HEK293T (cell line): ENCODE measurements at regions not wholly inside any gene's neighbourhood (a gene's known extent, or its start where the extent isn't known, plus 50 kb on each side); places are given as distances from the start of the nearest gene placed in this dataset.

Experiments
- CTCF ChIA-PET: fragments of 350-600 bp; formaldehyde crosslinking; extraction: SDS; loops from one replicate; lab custom pipeline; 2021; ENCODE audit warnings: antibody characterized with exemption, inconsistent platforms; lab: Yijun Ruan, JAX
- POLR2A ChIA-PET: fragments of 350-600 bp; formaldehyde crosslinking; extraction: SDS; loops from one replicate; lab custom pipeline; 2020; ENCODE audit warnings: antibody characterized with exemption, inconsistent platforms; lab: Yijun Ruan, JAX
- DNase-seq: peaks from one replicate; pipeline ENCODE4 v3.0.0; 2012; ENCODE audit warnings: mixed read lengths; ENCODE audit errors: extremely low spot score
- ARNT ChIP-seq: fragments of 450-650 bp; IDR thresholded peaks from 2 replicates; pipeline ENCODE4 v1.6.1; 2017; ENCODE audit warnings: mild to moderate bottlenecking
- BHLHE40 ChIP-seq: fragments of 450-650 bp; IDR thresholded peaks from 2 replicates; pipeline ENCODE4 v1.6.1; 2016; ENCODE audit warnings: mild to moderate bottlenecking, moderate library complexity, borderline replicate concordance
- CTBP1 ChIP-seq: fragments of 450-650 bp; IDR thresholded peaks from 2 replicates; pipeline ENCODE4 v1.6.1; 2016; ENCODE audit warnings: borderline replicate concordance
- ELF4 ChIP-seq: fragments of 450-650 bp; IDR thresholded peaks from 2 replicates; pipeline ENCODE4 v1.6.1; 2017; ENCODE audit warnings: antibody characterized with exemption
- FOXA1 ChIP-seq: fragments of 450-650 bp; IDR thresholded peaks from 2 replicates; pipeline ENCODE4 v1.6.1; 2016; ENCODE audit warnings: mild to moderate bottlenecking
- FOXK2 ChIP-seq: fragments of 450-650 bp; IDR thresholded peaks from 2 replicates; pipeline ENCODE4 v1.6.1; 2016; ENCODE audit warnings: mild to moderate bottlenecking
- FOXM1 ChIP-seq: fragments of 450-650 bp; IDR thresholded peaks from 2 replicates; pipeline ENCODE4 v1.6.1; 2017; ENCODE audit warnings: mild to moderate bottlenecking, borderline replicate concordance
- HDGF ChIP-seq: fragments of 450-650 bp; IDR thresholded peaks from 2 replicates; pipeline ENCODE4 v1.6.1; 2017; ENCODE audit warnings: antibody characterized with exemption, borderline replicate concordance
- L3MBTL2 ChIP-seq: fragments of 450-650 bp; conservative IDR thresholded peaks from 2 replicates; pipeline ENCODE4 v1.6.1; 2016; ENCODE audit warnings: mild to moderate bottlenecking
- LEF1 ChIP-seq: fragments of 450-650 bp; IDR thresholded peaks from 2 replicates; pipeline ENCODE4 v1.6.1; 2017; ENCODE audit warnings: mild to moderate bottlenecking, borderline replicate concordance
- NFRKB ChIP-seq: fragments of 450-650 bp; IDR thresholded peaks from 2 replicates; pipeline ENCODE4 v1.6.1; 2016; ENCODE audit warnings: mild to moderate bottlenecking, moderate library complexity
- PKNOX1 ChIP-seq: fragments of 450-650 bp; IDR thresholded peaks from 2 replicates; pipeline ENCODE4 v1.6.1; 2016
- SP1 ChIP-seq: fragments of 450-650 bp; IDR thresholded peaks from 2 replicates; pipeline ENCODE4 v1.6.1; 2017
- SUZ12 ChIP-seq: fragments of 450-650 bp; IDR thresholded peaks from 2 replicates; pipeline ENCODE4 v1.6.1; 2016; ENCODE audit warnings: mild to moderate bottlenecking
- TARDBP ChIP-seq: fragments of 450-650 bp; IDR thresholded peaks from 2 replicates; pipeline ENCODE4 v1.6.1; 2016
- ZNF384 ChIP-seq: fragments of 450-650 bp; IDR thresholded peaks from 2 replicates; pipeline ENCODE4 v1.6.1; 2016

DNA sequence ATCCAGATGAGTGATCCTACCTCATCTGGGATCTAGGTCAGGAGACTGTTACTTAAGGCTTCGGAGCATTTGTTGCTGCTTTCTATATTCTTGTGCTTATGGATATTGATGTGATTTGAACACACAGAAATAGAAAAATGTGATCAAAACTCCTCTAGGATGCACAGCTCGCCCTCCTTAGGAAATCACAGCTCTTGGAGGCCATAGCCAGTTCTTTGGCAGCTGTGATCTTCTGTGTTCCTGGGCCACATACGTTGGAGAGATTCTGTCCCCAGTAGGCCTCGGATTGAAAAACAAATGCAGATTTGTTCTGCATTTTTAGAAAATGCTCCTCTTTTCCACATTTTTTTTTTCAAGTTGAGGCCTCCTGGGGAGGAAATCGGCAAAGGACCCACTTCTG is 437.4 kb upstream of the THBS1 start:
- ChIA-PET CTCF (no interaction called here), POLR2A (no interaction called here)
- no peak for DNase-seq
- TF ChIP-seq ELF4 (no peak), HDGF (no peak), NFRKB (no peak), LEF1 (no peak), FOXA1 (no peak), BHLHE40 (no peak), FOXM1 (no peak), CTBP1 (no peak), SUZ12 (no peak)

DNA sequence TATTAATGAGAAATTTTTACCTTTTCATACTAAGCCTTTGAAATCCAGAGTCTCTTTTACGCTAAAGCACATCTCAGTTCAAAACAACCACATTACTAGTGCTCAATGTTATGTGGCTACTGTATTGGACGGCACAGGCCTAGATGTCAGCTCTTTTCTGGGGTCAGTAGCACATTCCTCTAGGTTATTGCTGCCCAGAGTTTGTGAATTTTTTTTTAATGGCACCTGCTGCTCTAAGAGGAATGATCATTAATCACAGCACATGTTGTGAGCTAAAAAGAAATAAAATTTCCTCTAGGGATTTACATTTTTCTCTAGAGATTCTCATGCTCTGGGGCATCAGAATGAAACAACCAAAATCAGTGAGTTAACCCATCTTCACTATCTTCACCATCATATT is 436.8 kb upstream of the THBS1 start:
- no peak for DNase-seq
- TF ChIP-seq CTBP1 (no peak), TARDBP (no peak), ELF4 (no peak), BHLHE40 (no peak), SP1 (no peak)
- ChIA-PET CTCF (no interaction called here), POLR2A (no interaction called here)

DNA sequence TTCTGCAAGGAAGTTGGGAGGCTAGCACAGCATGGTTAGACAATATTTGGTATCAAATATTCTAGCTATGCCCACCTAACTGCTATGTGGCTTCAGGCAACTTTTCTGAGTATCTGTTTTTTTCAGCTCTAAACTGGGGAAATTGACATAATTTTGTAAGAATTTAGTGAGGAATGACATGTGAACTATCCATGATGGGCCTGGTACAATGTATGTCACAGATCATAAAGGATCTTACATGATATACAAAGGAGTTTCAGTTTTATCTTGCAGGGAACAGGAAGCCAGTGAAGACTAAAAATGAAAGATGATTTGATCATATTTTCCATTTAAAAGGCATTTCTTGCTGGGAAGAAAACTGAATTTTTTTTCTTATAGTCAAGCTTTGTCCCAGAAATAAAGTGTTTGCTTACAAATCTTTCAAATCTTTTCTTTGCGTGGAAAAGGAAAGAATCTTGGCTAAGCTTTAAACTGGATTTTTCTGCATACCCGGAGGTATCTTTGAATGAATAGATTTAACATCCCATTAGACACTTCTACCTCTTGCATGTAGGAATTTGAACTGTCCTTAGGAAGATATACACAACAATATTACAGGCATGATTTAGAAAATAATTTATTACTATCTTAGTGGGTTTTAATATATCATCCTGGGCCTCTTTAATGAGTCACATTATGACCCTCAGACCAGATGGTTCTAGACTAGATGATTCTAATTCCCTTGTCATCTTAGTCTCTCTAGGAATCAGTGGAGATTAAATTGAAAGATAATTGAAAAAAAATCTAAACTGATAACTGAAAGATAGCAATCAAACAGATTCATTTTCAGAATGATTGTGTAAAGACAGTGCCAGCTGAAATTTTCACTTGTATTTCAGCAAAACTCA is 436.0 kb upstream of the THBS1 start:
- CTCF ChIA-PET, result no interaction called here
- DNase-seq, result no peak
- POLR2A ChIA-PET, result no interaction called here
- TF ChIP-seq FOXK2 (no peak), TARDBP (no peak), FOXM1 (no peak), HDGF (no peak), NFRKB (no peak), SP1 (no peak)

- POLR2A ChIA-PET, result no interaction called here
- no peak for DNase-seq
- CTCF ChIA-PET, result no interaction called here
- TF ChIP-seq FOXK2 (no peak), TARDBP (no peak), ZNF384 (no peak), HDGF (no peak), BHLHE40 (no peak), NFRKB (no peak), FOXA1 (no peak), CTBP1 (no peak), SUZ12 (no peak), FOXM1 (no peak), ELF4 (no peak), SP1 (no peak), ARNT (no peak), LEF1 (no peak), L3MBTL2 (no peak), PKNOX1 (no peak)
Measured at GRCh38 chr15:39145854-39146625, 434.8 kb upstream of the THBS1 start.

- no peak for TF ChIP-seq L3MBTL2
- no peak for TF ChIP-seq FOXK2
- TF ChIP-seq LEF1, result no peak
- no peak for TF ChIP-seq FOXA1
- no peak for TF ChIP-seq PKNOX1
- TF ChIP-seq NFRKB, result no peak
- TF ChIP-seq HDGF, result no peak
- TF ChIP-seq SUZ12, result no peak
- CTCF ChIA-PET, result no interaction called here
- POLR2A ChIA-PET, result no interaction called here
- DNase-seq, result no peak
Measured at GRCh38 chr15:39149636-39150150, 431.2 kb upstream of the THBS1 start.

DNA sequence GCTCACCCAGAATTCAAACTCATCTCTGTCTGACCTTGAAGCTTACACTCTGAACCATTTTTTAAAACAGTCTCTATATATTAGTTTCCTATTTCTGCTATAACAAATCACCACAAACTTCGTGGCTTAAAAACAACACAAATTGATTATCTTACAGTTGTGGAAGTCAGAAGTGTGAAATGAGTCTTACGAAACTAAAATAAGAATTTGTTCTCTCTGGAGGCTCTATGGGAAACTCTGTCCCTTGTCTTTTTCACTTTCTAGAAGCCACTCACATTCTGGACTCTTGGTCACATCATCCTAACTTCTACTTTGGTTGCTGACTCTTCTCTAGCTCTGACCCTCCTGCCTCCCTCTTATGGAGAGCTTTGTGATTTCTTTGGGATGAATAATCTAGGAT is 429.3 kb upstream of the THBS1 start:
- TF ChIP-seq ZNF384 (no peak), SP1 (no peak)
- CTCF ChIA-PET, result no interaction called here
- POLR2A ChIA-PET, result no interaction called here
- no peak for DNase-seq

DNA sequence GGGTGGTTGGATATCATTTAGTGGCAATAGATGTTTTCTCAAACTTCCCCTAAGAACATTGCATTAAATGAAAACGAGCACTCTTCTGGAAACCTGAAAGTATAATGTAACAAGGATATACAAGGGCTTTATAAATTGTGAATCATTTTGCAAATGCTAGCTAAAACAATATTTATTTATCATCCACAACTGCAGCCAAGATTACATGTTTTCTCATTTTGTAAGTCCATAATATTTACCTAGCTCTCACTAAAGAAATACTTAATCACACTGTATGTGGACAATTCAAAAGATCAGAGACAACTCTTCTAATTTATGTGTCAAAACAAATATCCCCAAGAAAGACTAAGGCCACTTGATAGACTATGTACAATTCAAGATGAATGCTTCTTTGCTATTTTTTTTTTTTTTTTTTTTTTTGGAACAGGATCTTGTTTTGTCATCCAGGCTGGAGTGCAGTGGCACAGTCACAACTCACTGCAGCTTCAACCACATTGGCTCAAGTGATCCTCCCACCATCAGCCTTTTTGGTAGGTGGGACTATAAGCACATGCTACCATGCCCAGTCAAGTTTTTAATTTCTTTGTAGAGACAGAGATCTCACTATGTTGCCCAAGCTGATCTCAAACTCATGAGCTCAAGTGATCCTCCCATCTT is 427.7 kb upstream of the THBS1 start:
- POLR2A ChIA-PET, result no interaction called here
- TF ChIP-seq HDGF (no peak), SP1 (no peak), TARDBP (no peak), BHLHE40 (no peak), L3MBTL2 (no peak), ELF4 (no peak), ARNT (no peak), FOXA1 (no peak), CTBP1 (no peak), NFRKB (no peak), SUZ12 (no peak), LEF1 (no peak)
- CTCF ChIA-PET, result interaction anchor here (0.5 kb wide), 1 partner anchor 11 kb away, joined by 3 read pairs; no protein-coding TSS in a partner anchor
- no peak for DNase-seq
